GM21723 (cell line): ENCODE measurements at regions not wholly inside any gene's neighbourhood (a gene's known extent, or its start where the extent isn't known, plus 50 kb on each side); places are given as distances from the start of the nearest gene placed in this dataset.
A peak's percentile ranks its signal among the peaks of the same experiment; 100 is the strongest.
"Not testable (repeated sequence)": the region's sequence is repeated elsewhere in the genome, so short reads cannot be mapped to it uniquely, and the experiment has no call there.

Experiments
- ATAC-seq: cut with Tn5 transposase; IDR thresholded peaks from one replicate; pipeline ENCODE4 v1.9.1; 2021; ENCODE audit warnings: mild to moderate bottlenecking, moderate library complexity; ENCODE audit not compliant: unreplicated experiment

- no peak for ATAC-seq
These were observed 797.1 kb upstream of the GALNTL6 start for GRCh38 chr4:171016145-171016544.

DNA sequence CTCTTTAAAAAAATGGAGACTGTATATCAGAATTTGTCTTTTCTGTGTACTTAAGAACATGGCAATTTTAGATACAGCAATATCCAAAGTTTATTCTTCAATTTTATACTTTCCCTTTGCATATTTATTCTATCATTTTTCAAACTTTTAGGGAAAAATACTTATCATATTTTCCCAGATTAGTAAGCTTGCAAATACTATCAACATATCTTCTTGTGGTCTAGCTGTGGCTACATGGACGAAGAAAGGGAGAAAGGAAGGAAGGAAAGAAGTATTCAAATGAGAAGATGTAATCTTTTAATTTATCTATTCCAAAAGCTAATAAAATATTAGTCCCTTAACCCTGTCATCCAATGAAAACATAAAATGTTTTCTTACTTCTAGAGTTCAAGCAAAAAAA, 797.8 kb upstream of the GALNTL6 start:
- no peak for ATAC-seq

DNA sequence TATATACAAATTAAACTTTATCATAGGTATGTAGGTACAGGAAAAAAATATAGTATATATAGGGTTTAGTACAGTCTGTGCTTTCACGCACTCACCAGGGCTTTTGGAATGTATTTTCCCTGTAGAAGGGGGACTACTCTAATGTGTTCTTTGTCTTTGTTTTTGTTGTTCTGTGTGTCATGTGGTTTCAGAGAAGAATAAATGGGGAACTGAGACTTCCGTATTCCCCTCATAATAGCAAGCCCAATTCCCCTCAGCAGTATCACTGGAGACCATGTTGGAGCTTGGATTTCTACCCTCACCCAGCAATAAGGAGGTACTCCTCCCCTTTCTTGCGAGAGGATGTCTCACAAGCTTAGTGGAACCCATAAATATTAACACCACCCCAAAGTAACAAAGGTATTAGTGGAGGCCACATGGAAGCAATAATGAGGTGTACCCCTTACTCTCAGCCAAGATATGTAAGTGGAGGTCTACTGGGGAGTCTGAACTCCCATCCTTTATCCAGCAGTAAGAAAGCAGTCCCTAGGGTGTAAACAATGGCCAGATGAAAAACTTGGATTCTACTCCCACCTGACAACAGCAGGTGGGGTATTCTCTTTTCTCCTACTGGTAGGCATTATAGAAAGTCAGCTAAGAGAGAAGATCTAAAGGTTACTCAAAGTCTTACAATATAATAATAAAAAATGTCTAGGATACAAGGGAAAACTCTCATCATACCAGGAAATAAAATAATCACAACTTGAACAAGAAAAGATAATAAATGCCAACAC, 805.4 kb upstream of the GALNTL6 start:
- ATAC-seq = peak; percentile 53

DNA sequence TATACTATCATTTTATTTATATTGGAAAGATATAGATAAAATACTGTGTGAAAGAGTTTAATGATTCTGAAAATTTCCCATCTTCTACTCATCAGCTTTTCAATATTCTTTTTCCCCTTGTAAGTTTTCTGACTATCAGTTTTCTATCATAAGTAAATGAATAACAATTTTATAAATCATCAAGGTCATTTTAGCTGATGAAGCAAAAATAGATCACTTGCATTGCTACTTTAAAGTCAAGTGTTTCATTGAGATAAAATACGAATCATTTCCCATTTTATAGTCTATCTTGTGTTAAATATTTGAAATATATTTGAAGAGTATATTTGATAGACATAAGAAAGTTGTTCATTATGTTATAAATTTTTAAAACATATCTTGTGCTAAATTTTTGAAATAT, 811.0 kb upstream of the GALNTL6 start:
- no peak for ATAC-seq

- peak; percentile 90 for ATAC-seq
These were observed 822.1 kb upstream of the GALNTL6 start for GRCh38 chr4:170990989-170991589.

DNA sequence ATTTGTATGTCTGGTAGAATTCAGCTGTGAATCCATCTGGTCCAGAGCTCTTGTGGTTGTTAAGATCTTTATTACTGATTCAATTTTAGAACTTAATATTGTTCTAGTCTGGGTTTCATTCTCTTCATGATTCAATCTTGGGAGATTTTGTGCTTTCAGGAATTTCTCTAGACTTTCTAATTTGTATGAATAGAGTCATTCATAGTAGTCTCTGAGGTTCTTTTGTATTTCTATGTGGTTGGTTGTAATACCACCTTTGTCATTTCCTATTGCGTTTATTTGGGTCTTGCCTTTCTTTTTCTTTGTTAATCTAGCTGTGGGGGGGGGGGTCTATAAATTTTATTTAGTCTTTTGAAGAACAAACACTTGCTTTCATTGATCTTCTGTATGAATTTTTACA, 824.8 kb upstream of the GALNTL6 start:
- no peak for ATAC-seq

DNA sequence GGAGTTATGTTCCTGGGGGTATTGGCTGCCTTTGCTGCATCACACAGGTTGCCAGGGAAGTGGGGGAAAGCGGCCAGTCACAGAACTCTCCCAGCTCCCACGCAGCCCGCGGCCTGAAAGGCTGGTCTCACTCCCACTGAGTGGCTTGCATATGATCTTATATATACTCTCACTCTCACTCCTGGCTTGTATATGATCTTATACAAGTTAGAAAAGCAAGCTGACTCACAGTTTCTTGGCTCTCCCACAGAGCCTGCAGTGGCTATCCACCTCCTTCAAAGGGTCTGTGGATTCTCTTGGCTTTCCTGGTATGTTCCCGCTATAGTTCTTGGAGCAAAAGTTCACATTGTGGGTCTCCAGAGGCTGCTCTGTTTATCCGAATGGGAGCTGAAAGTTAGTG, 833.5 kb upstream of the GALNTL6 start:
- no peak for ATAC-seq

GRCh38 chr4:170978990-170979389, 834.2 kb upstream of the GALNTL6 start:
- no peak for ATAC-seq

GRCh38 chr4:170949084-170949483, 859.3 kb upstream of the AADAT start:
- no peak for ATAC-seq

DNA sequence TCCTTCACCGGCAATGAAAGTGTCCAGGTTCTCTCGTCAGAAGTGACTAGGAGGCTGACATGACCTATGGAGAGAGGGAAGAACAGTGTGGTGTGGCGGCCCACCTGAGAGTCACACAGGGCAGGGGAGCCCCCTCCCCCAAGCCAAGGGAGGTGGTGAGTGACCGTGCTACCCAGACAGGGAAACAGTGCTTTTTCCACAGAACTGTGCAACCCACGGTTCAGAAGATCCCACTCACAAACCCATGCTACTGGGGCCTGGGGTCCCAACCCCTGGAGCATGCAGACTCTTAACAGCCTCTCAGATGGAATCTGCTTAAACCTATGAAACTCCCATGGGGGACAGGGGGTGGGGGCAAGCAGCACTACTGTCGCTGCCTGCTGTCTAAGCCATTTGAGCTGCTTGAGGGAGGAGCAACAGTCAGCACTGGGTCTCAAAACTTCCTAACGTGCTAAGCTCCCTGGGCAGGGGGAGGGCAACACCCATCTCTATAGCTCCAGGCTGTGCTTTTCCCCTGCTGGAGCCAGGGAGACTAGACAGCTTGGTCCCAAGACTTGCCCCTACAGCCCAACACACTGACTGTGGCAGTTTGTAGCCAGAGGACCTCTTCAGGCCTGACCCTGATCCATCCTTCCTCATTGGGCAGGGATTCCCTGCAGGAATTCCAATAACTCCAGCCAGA, 850.4 kb upstream of the AADAT start:
- no peak for ATAC-seq

GRCh38 chr4:170938588-170938987, 848.8 kb upstream of the AADAT start:
- no peak for ATAC-seq

DNA sequence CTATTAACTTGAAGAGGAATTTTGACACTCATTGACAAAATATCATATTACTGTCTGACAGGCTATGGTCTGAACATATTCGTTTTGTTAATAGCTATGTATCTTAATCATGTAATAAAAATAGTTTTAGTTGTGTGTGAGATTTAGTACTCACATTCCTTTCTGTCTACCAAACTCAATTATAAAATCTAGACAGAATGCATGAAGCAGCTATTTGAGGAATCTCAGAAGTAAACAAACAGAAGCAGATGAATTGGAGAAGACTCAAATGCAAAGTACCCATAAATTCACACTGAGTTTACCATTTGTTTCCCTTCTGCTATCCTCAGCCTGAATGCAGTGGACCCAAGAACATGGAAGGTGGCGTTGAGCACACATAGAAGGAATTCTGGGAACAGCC, 841.6 kb upstream of the AADAT start:
- ATAC-seq = no peak

DNA sequence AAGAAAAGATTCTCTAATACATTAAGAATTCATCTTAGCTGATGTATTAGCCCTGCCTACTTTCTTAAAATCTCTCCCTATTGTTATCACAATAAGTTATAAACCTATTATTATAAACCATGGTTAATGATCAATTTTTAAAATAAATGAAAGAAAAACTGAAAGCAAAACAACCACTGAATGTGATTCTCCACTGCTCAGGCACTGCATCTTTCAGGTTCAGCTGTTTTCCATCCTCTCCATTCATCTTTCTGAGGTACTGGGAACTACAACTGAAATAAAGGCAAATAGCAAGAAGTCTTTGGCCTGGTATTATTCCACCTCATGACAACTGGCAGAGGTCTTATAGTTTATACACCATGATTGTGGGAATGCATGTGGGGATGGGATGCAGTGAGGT, 798.9 kb upstream of the AADAT start:
- no peak for ATAC-seq

- no peak for ATAC-seq
These were observed 797.6 kb upstream of the AADAT start for GRCh38 chr4:170887396-170887795.

DNA sequence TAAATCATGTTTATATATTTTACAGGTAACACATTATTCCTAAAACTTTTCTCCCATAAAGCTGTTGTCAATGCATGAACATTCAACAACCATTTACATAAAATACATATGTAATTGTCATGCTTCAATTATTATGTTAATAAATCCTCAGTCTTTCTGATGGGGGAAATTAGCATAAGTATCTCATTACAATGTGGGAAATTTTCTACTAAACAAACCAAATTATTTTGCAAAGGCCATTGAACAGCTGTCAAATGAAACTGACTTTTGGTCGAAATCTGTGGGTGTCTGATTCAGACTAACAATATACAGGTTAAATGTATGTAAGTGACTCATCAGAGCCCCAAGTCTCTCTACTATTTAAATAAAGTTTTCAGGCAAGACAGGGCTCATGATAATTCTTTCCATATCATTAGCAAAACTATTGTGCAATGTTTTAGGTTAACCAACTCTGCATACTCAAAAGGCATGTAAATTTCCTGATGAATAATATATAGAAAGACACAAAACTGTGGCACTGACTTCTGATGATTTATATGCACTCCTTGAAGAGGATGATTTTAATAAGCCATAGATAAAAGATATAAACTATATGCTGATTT, 795.3 kb upstream of the AADAT start:
- ATAC-seq = no peak

- ATAC-seq = not testable (repeated sequence)
These were observed 791.9 kb upstream of the AADAT start for GRCh38 chr4:170881646-170882045.

- no peak for ATAC-seq
These were observed 786.1 kb upstream of the AADAT start for GRCh38 chr4:170875868-170876267.

GRCh38 chr4:170872794-170873193, 783.0 kb upstream of the AADAT start:
- ATAC-seq = no peak

GRCh38 chr4:170868170-170868569, 778.4 kb upstream of the AADAT start:
- ATAC-seq = no peak

GRCh38 chr4:170854097-170854496, 764.3 kb upstream of the AADAT start:
- ATAC-seq = no peak

DNA sequence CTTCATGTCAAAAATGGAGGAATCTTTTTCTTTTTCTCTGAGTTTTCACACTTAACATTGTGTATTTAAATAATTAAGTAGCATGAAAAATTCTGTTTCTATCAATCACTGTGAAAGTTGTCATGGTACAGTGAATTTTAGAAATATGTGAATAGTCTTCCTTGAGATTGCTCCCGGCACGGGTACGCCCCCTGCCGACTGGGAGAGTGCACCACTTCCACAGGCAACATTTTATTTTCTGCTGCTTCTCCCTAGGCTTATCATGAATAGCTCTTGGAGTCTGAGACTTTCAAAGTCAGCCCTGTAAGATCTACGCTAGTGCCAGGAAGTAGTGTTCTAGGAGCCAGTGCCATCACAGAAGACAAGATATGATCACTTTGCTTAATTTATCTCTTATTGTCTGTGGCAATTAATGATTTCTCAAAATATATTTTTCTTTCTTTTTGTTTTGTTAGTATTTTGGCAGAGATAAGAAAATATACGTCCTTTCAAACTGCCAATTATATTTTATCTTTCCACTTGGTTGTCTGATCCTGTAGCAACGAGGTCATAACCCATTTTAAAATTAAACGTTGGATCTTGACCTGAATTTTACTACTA, 763.8 kb upstream of the AADAT start:
- ATAC-seq = peak; percentile 89
